SU-DHL-6 (cell line): ENCODE measurements at regions not wholly inside any gene's neighbourhood (a gene's known extent, or its start where the extent isn't known, plus 50 kb on each side); places are given as distances from the start of the nearest gene placed in this dataset.

ENCODE experiments used
- H2AFZ ChIP-seq: fragments of 200-600 bp; sonication (generic); 2 replicates; pipeline ENCODE4 v1.6.1; 2014; ENCODE audit warnings: low read depth, mild to moderate bottlenecking, moderate library complexity, mixed read lengths, antibody characterized with exemption, low read length; ENCODE audit not compliant: severe bottlenecking
- H3F3A ChIP-seq: fragments of 200-600 bp; shearing (Covaris generic); 2 replicates; pipeline ENCODE4 v1.6.0; 2016; ENCODE audit warnings: antibody characterized with exemption, mild to moderate bottlenecking; ENCODE audit not compliant: insufficient read depth
- H3K27ac ChIP-seq: fragments of 200-600 bp; sonication (generic); 2 replicates; pipeline ENCODE4 v1.5.1; 2016; ENCODE audit warnings: low read depth, mild to moderate bottlenecking, low read length, moderate library complexity, mixed read lengths
- H3K27me3 ChIP-seq: fragments of 200-600 bp; sonication (generic), shearing (Covaris generic); 2 replicates; pipeline ENCODE4 v1.6.0; 2014; ENCODE audit warnings: mild to moderate bottlenecking, low read length
- H3K36me3 ChIP-seq: fragments of 200-600 bp; sonication (generic); 2 replicates; pipeline ENCODE4 v1.6.1; 2014; ENCODE audit warnings: mild to moderate bottlenecking, low read length, mixed read lengths
- H3K4me2 ChIP-seq: fragments of 300-600, 200-600 bp; shearing (Covaris generic), sonication (generic); 2 replicates; pipeline ENCODE4 v1.6.0; 2014; ENCODE audit warnings: low read length, low read depth, mild to moderate bottlenecking; ENCODE audit not compliant: poor library complexity, severe bottlenecking
- H3K4me3 ChIP-seq: fragments of 200-600 bp; sonication (generic); 2 replicates; pipeline ENCODE4 v1.5.1; 2014; ENCODE audit warnings: antibody characterized with exemption, low read length, mild to moderate bottlenecking, mixed read lengths; ENCODE audit not compliant: insufficient read depth, poor library complexity, severe bottlenecking
- H3K79me2 ChIP-seq: fragments of 200-600 bp; sonication (generic); 2 replicates; pipeline ENCODE4 v1.6.1; 2014; ENCODE audit warnings: mild to moderate bottlenecking, low read length, moderate library complexity; ENCODE audit not compliant: insufficient read depth
- H3K9ac ChIP-seq: fragments of 200-600 bp; sonication (generic); 2 replicates; pipeline ENCODE4 v1.7.0; 2014; ENCODE audit warnings: mild to moderate bottlenecking, low read length
- H3K9me2 ChIP-seq: fragments of 200-600 bp; sonication (generic); replicated peaks from 2 replicates; pipeline ENCODE4 v1.6.1; 2014; ENCODE audit warnings: low read length; ENCODE audit not compliant: insufficient read depth
- H3K9me3 ChIP-seq: fragments of 200-600 bp; sonication (generic); 2 replicates; pipeline ENCODE4 v1.6.1; 2014; ENCODE audit warnings: low read length, mixed read lengths; ENCODE audit not compliant: insufficient read depth
- H4K20me1 ChIP-seq: fragments of 200-600 bp; sonication (generic); 2 replicates; pipeline ENCODE4 v1.6.1; 2014; ENCODE audit warnings: low read depth, mild to moderate bottlenecking, antibody characterized with exemption, low read length, moderate library complexity, mixed read lengths
- CTCF ChIP-seq: fragments of 200-600 bp; sonication (generic); IDR thresholded peaks from one replicate; pipeline ENCODE4 v1.5.1; 2017; ENCODE audit warnings: antibody characterized with exemption, mild to moderate bottlenecking, low read length, moderate library complexity; ENCODE audit not compliant: insufficient read depth, poor library complexity, severe bottlenecking
- EZH2phosphoT487 ChIP-seq: fragments of 200-600 bp; sonication (generic), shearing (Covaris generic); conservative IDR thresholded peaks from 2 replicates; pipeline ENCODE4 v1.6.1; 2018; ENCODE audit warnings: mild to moderate bottlenecking, antibody characterized with exemption, low read length, moderate library complexity, mixed read lengths

DNA sequence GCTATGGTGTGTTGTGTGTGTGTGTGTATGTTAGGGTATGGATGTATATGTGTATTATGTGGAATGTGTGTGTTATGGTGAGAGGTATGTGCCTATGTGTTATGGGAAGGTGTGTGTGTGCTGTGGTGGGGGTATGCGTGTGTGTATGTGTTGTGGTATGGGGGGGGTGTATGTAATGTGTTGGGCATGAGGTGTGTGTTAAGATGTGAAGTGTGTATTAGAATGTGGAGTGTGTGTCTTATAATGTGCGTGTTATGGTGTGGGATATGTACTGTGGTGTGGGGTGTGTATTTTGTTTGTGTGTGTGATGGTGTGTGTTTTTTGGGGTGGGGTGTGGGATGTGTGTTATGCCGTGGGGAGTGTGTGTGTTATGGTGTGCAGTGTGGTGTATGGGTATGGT is 242.5 kb downstream of the RHOU start:
- no peak overlapping the region for H3K4me3 ChIP-seq
- H3K27me3 ChIP-seq: no peaks in the 10 kb centered on the region
- no peak overlapping the region for H2AFZ ChIP-seq
- no peaks in the 10 kb centered on the region for H3K9me3 ChIP-seq
- no peak overlapping the region for H3K4me2 ChIP-seq
- H3K27ac ChIP-seq: no peak overlapping the region
- no peaks in the 10 kb centered on the region for H4K20me1 ChIP-seq
- no peaks in the 10 kb centered on the region for H3K79me2 ChIP-seq
- H3K9me2 ChIP-seq: no peaks in the 10 kb centered on the region
- no peaks in the 10 kb centered on the region for H3K36me3 ChIP-seq
- TF ChIP-seq CTCF (no peak), EZH2phosphoT487 (no peak)
- no peaks in the 10 kb centered on the region for H3F3A ChIP-seq
- H3K9ac ChIP-seq: no peak overlapping the region

- H3K9ac ChIP-seq: no peak overlapping the region
- H3K36me3 ChIP-seq: no peaks in the 10 kb centered on the region
- H2AFZ ChIP-seq: no peak overlapping the region
- H3K27me3 ChIP-seq: no peaks in the 10 kb centered on the region
- H3K9me2 ChIP-seq: no peaks in the 10 kb centered on the region
- H3K27ac ChIP-seq: no peak overlapping the region
- no peaks in the 10 kb centered on the region for H3F3A ChIP-seq
- TF ChIP-seq CTCF (no peak), EZH2phosphoT487 (no peak)
- H4K20me1 ChIP-seq: no peaks in the 10 kb centered on the region
- H3K79me2 ChIP-seq: no peaks in the 10 kb centered on the region
- H3K9me3 ChIP-seq: no peaks in the 10 kb centered on the region
- H3K4me2 ChIP-seq: no peak overlapping the region
- no peak overlapping the region for H3K4me3 ChIP-seq
These were observed 243.4 kb downstream of the RHOU start for GRCh38 chr1:228978484-228979324.

DNA sequence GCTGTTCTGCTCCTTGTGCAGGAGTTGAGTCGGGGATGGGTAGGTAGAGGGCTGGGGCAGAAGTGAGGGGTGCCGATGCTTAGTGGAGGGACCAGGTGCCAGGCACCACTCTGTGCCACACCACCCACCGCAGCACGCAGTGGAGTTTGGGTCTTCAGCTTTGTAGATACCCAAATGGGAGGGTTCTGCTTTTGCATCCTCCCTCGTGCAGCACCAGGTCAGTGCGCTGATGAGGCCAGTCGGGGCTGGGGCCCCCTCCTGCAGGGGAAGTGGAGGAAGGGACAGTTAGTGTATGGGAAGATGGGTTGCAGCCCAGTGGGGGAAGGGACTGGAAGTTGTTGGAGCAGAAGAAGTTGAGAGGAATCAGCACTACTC is 244.0 kb downstream of the RHOU start:
- no peaks in the 10 kb centered on the region for H3K79me2 ChIP-seq
- H3K9ac ChIP-seq: no peak overlapping the region
- no peaks in the 10 kb centered on the region for H3K36me3 ChIP-seq
- H3K9me2 ChIP-seq: no peaks in the 10 kb centered on the region
- H3K4me3 ChIP-seq: no peak overlapping the region
- no peak overlapping the region for H3K4me2 ChIP-seq
- H4K20me1 ChIP-seq: no peaks in the 10 kb centered on the region
- no peak overlapping the region for H3K27ac ChIP-seq
- H3K27me3 ChIP-seq: no peaks in the 10 kb centered on the region
- no peaks in the 10 kb centered on the region for H3F3A ChIP-seq
- no peak overlapping the region for H2AFZ ChIP-seq
- TF ChIP-seq EZH2phosphoT487: no peak
- no peak for TF ChIP-seq CTCF
- no peaks in the 10 kb centered on the region for H3K9me3 ChIP-seq
